A673 (cell line): ENCODE measurements at regions not wholly inside any gene's neighbourhood (a gene's known extent, or its start where the extent isn't known, plus 50 kb on each side); places are given as distances from the start of the nearest gene placed in this dataset.

Experiments used
- CTCF ChIP-seq: fragments of 300-800, 200-600 bp; sonication (generic); conservative IDR thresholded peaks from 2 replicates; pipeline ENCODE4 v1.5.1; 2017; ENCODE audit warnings: low read depth, mild to moderate bottlenecking, antibody characterized with exemption, low read length, moderate library complexity, mixed read lengths
- EZH2 ChIP-seq: fragments of 200-600 bp; sonication (generic); IDR thresholded peaks from 2 replicates; pipeline ENCODE4 v1.6.1; 2017; ENCODE audit warnings: borderline replicate concordance, low read depth, mild to moderate bottlenecking, mixed read lengths, antibody characterized with exemption, low read length; ENCODE audit not compliant: poor library complexity, severe bottlenecking

GRCh38 chr1:73500154-73500553, 697.8 kb downstream of the LRRIQ3 start:
- TF ChIP-seq CTCF (no peak), EZH2 (no peak)
